ENCODE measurements at regions not wholly inside any gene's neighbourhood (a gene's known extent, or its start where the extent isn't known, plus 50 kb on each side); places are given as distances from the start of the nearest gene placed in this dataset.

DNA sequence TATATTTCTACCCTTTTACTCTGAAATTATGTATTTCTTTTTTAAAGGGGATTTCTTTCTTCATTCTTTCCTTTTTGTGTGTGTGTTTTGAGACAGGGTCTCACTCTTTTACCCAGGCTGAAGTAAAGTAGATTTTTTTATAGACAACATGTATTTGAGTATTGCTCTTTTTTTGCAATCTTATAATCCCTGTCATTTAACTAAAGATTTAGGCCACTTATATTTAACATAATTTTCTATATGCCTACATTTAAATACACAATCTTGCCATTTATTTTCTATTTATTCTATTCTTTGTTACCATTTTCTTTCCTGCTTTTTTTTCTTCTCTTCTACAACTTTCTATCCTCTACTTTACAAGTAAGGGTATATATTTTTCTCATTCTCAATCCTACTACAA lies 416.0 kb upstream of the IRX2 start:
- TF ChIP-seq CTCF (IDR thresholded peaks at IDR 0.05; ENCODE audit: control insufficient read depth, extremely low read depth, insufficient read depth): no peak
- no peak overlapping the region for H3K4me3 ChIP-seq (ENCODE audit: low read depth, low read length)
- no peak for DNase-seq (ENCODE audit: low read depth)

- no peak overlapping the region for H3K4me3 ChIP-seq (ENCODE audit: low read depth, low read length)
- no peak for TF ChIP-seq CTCF (IDR thresholded peaks at IDR 0.05; ENCODE audit: control insufficient read depth, extremely low read depth, insufficient read depth)
- DNase-seq (ENCODE audit: low read depth): no peak
Observed at GRCh38 chr5:3163626-3164025, 412.1 kb upstream of the IRX2 start.

GRCh38 chr5:3161672-3162071 lies 410.2 kb upstream of the IRX2 start:
- no peak for DNase-seq (ENCODE audit: low read depth)
- no peak overlapping the region for H3K4me3 ChIP-seq (ENCODE audit: low read depth, low read length)
- TF ChIP-seq CTCF (IDR thresholded peaks at IDR 0.05; ENCODE audit: control insufficient read depth, extremely low read depth, insufficient read depth): no peak

DNA sequence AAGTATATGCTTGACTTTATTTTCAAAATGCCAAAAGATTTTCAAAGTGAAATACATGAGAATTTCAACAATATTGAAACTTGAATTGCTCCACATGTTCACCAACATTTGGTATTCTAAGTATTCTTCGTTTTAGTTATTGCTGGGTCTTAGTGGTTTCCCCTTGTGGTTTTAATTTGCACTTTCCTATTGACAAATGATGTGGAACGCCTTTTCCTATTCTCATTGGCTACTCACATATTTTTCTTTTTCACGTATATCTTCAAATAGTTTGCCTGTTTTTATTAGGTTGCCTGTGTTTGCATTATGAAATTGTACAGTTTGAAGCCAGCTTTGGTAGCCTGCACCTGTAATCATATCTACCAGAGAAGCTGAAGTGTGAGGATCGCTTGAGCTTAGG lies 405.7 kb upstream of the IRX2 start:
- no peak for DNase-seq (ENCODE audit: low read depth)
- TF ChIP-seq CTCF (IDR thresholded peaks at IDR 0.05; ENCODE audit: control insufficient read depth, extremely low read depth, insufficient read depth): no peak
- H3K4me3 ChIP-seq (ENCODE audit: low read depth, low read length): no peak overlapping the region

GRCh38 chr5:3155717-3156116 lies 404.2 kb upstream of the IRX2 start:
- no peak for DNase-seq (ENCODE audit: low read depth)
- TF ChIP-seq CTCF (IDR thresholded peaks at IDR 0.05; ENCODE audit: control insufficient read depth, extremely low read depth, insufficient read depth): no peak

GRCh38 chr5:3155046-3155445 lies 403.6 kb upstream of the IRX2 start:
- no peak for DNase-seq (ENCODE audit: low read depth)
- H3K4me3 ChIP-seq (ENCODE audit: low read depth, low read length): no peak overlapping the region
- TF ChIP-seq CTCF (IDR thresholded peaks at IDR 0.05; ENCODE audit: control insufficient read depth, extremely low read depth, insufficient read depth): no peak

More at GRCh38 chr5:3155717-3156116, 404.2 kb upstream of the IRX2 start:
- H3K4me3 ChIP-seq (ENCODE audit: low read depth, low read length): no peak overlapping the region

- DNase-seq (ENCODE audit: low read depth): no peak
- no peak for TF ChIP-seq CTCF (IDR thresholded peaks at IDR 0.05; ENCODE audit: control insufficient read depth, extremely low read depth, insufficient read depth)
- no peak overlapping the region for H3K4me3 ChIP-seq (ENCODE audit: low read depth, low read length)
Observed at GRCh38 chr5:3153906-3154305, 402.4 kb upstream of the IRX2 start.

All from LNCaP clone FGC (cell line).